NCI-H69 (cell line): ENCODE measurements at regions not wholly inside any gene's neighbourhood (a gene's known extent, or its start where the extent isn't known, plus 50 kb on each side); places are given as distances from the start of the nearest gene placed in this dataset.
A peak's percentile ranks its signal among the peaks of the same experiment; 100 is the strongest.

Experiments
- DNase-seq: peaks from one replicate; lab custom pipeline; 2025; lab: John Stamatoyannopoulos, UW

- peak; percentile 18 for DNase-seq
These were observed 57.6 kb upstream of the ANTXRL start for GRCh38 chr10:46229144-46229563.

- DNase-seq: no peak
These were observed 56.2 kb upstream of the ANTXRL start for GRCh38 chr10:46230615-46231014.

GRCh38 chr10:46231087-46231486 lies 55.7 kb upstream of the ANTXRL start:
- no peak for DNase-seq

- DNase-seq: no peak
These were observed 54.7 kb upstream of the ANTXRL start for GRCh38 chr10:46232084-46232483.

GRCh38 chr10:46232666-46233065 lies 54.1 kb upstream of the ANTXRL start:
- DNase-seq: no peak

GRCh38 chr10:46233181-46233580 lies 53.6 kb upstream of the ANTXRL start:
- DNase-seq: no peak

GRCh38 chr10:46234026-46234425 lies 52.8 kb upstream of the ANTXRL start:
- DNase-seq: no peak

GRCh38 chr10:46234431-46235060 lies 52.3 kb upstream of the ANTXRL start:
- DNase-seq: no peak

GRCh38 chr10:46235705-46236545 lies 50.9 kb upstream of the ANTXRL start:
- no peak for DNase-seq

- no peak for DNase-seq
These were observed 50.3 kb upstream of the ANTXRL start for GRCh38 chr10:46236546-46236887.

- DNase-seq: no peak
These were observed 49.7 kb upstream of the ANTXRL start for GRCh38 chr10:46236941-46237681.
